Memory B cell (primary cell): ENCODE measurements at regions not wholly inside any gene's neighbourhood (a gene's known extent, or its start where the extent isn't known, plus 50 kb on each side); places are given as distances from the start of the nearest gene placed in this dataset.

Experiments
- ATAC-seq: fragments of 150-1000 bp; cut with Tn5 transposase; 2 replicates; pipeline ENCODE4 v1.10.0; 2021; ENCODE audit warnings: low read depth, mild to moderate bottlenecking, moderate library complexity
- DNase-seq, 2 donors: peaks; one replicate each; pipeline ENCODE4 v3.0.0; 2022; ENCODE audit warnings: low spot score in 2 of 2
- H3K27ac Mint-ChIP-seq: one replicate; pipeline ENCODE4 v1.8.0; 2022; ENCODE audit warnings: mild to moderate bottlenecking, moderate library complexity, mixed read lengths
- H3K27me3 Mint-ChIP-seq: one replicate; pipeline ENCODE4 v1.8.0; 2022; ENCODE audit warnings: mixed read lengths
- H3K36me3 Mint-ChIP-seq: one replicate; pipeline ENCODE4 v1.8.0; 2022; ENCODE audit warnings: mild to moderate bottlenecking, mixed read lengths
- H3K4me1 Mint-ChIP-seq: one replicate; pipeline ENCODE4 v1.8.0; 2022; ENCODE audit warnings: mixed read lengths
- H3K4me3 Mint-ChIP-seq: one replicate; pipeline ENCODE4 v1.8.0; 2022; ENCODE audit warnings: mild to moderate bottlenecking, moderate library complexity, mixed read lengths
- H3K9me3 Mint-ChIP-seq: one replicate; pipeline ENCODE4 v1.8.0; 2022; ENCODE audit warnings: mixed read lengths

GRCh38 chr4:179417357-179417756, 1975.1 kb upstream of the AGA start:
- Mint-ChIP-seq H3K27me3 (no peaks in the 10 kb centered on the region), H3K27ac (no peak overlapping the region), H3K36me3 (no peaks in the 10 kb centered on the region), H3K4me3 (no peak overlapping the region), H3K4me1 (no peaks in the 10 kb centered on the region), H3K9me3 (peaks cover 3% of the 10 kb centered on the region)
- DNase-seq: no peak
- ATAC-seq: no peak

- Mint-ChIP-seq H3K4me3 (no peak overlapping the region), H3K36me3 (no peaks in the 10 kb centered on the region), H3K27me3 (no peaks in the 10 kb centered on the region), H3K4me1 (no peaks in the 10 kb centered on the region), H3K27ac (no peak overlapping the region), H3K9me3 (peaks cover 2% of the 10 kb centered on the region)
- no peak for ATAC-seq
- DNase-seq: no peak
These were observed 1995.7 kb upstream of the AGA start for GRCh38 chr4:179437962-179438361.

- ATAC-seq: no peak
- no peak for DNase-seq
These were observed 1999.4 kb upstream of the AGA start for GRCh38 chr4:179441596-179441995.

GRCh38 chr4:179447308-179447707, 2005.1 kb upstream of the AGA start:
- ATAC-seq (no peak), DNase-seq (no peak)
- H3K27ac Mint-ChIP-seq: no peak overlapping the region
- no peak overlapping the region for H3K4me3 Mint-ChIP-seq
- no peaks in the 10 kb centered on the region for H3K36me3 Mint-ChIP-seq
- peaks cover 3% of the 10 kb centered on the region for H3K9me3 Mint-ChIP-seq
- no peaks in the 10 kb centered on the region for H3K4me1 Mint-ChIP-seq
- H3K27me3 Mint-ChIP-seq: no peaks in the 10 kb centered on the region

More at GRCh38 chr4:179441596-179441995, 1999.4 kb upstream of the AGA start:
- Mint-ChIP-seq H3K4me1 (no peaks in the 10 kb centered on the region), H3K27ac (no peak overlapping the region), H3K36me3 (no peaks in the 10 kb centered on the region), H3K4me3 (no peak overlapping the region), H3K27me3 (no peaks in the 10 kb centered on the region), H3K9me3 (peaks cover 5% of the 10 kb centered on the region)

GRCh38 chr4:179465131-179465797, 2023.0 kb upstream of the AGA start:
- no peak for DNase-seq
- Mint-ChIP-seq H3K36me3 (no peaks in the 10 kb centered on the region), H3K4me1 (no peaks in the 10 kb centered on the region), H3K4me3 (no peak overlapping the region), H3K27me3 (no peaks in the 10 kb centered on the region), H3K9me3 (no peaks in the 10 kb centered on the region), H3K27ac (no peak overlapping the region)
- ATAC-seq: no peak

GRCh38 chr4:179467878-179468277, 2025.6 kb upstream of the AGA start:
- no peaks in the 10 kb centered on the region for H3K4me1 Mint-ChIP-seq
- ATAC-seq: no peak
- H3K27me3 Mint-ChIP-seq: no peaks in the 10 kb centered on the region
- H3K4me3 Mint-ChIP-seq: no peak overlapping the region
- peaks cover 4% of the 10 kb centered on the region for H3K9me3 Mint-ChIP-seq
- no peak overlapping the region for H3K27ac Mint-ChIP-seq
- DNase-seq: no peak
- no peaks in the 10 kb centered on the region for H3K36me3 Mint-ChIP-seq

GRCh38 chr4:179472164-179472563, 2029.9 kb upstream of the AGA start:
- H3K36me3 Mint-ChIP-seq: no peaks in the 10 kb centered on the region
- no peak for ATAC-seq
- H3K4me1 Mint-ChIP-seq: no peaks in the 10 kb centered on the region
- H3K27ac Mint-ChIP-seq: no peak overlapping the region
- no peak overlapping the region for H3K4me3 Mint-ChIP-seq
- no peak for DNase-seq
- peaks cover 9% of the 10 kb centered on the region for H3K9me3 Mint-ChIP-seq
- no peaks in the 10 kb centered on the region for H3K27me3 Mint-ChIP-seq

- no peak for ATAC-seq
- H3K4me3 Mint-ChIP-seq: no peak overlapping the region
- H3K9me3 Mint-ChIP-seq: peaks cover 5% of the 10 kb centered on the region
- no peak overlapping the region for H3K27ac Mint-ChIP-seq
- H3K27me3 Mint-ChIP-seq: no peaks in the 10 kb centered on the region
- no peaks in the 10 kb centered on the region for H3K36me3 Mint-ChIP-seq
- H3K4me1 Mint-ChIP-seq: no peaks in the 10 kb centered on the region
- DNase-seq: no peak
These were observed 2036.4 kb upstream of the AGA start for GRCh38 chr4:179478608-179479007.

GRCh38 chr4:179485781-179486180, 2043.5 kb upstream of the AGA start:
- DNase-seq (no peak), ATAC-seq (no peak)
- H3K4me1 Mint-ChIP-seq: no peaks in the 10 kb centered on the region
- no peak overlapping the region for H3K27ac Mint-ChIP-seq
- H3K36me3 Mint-ChIP-seq: no peaks in the 10 kb centered on the region
- H3K27me3 Mint-ChIP-seq: no peaks in the 10 kb centered on the region
- no peak overlapping the region for H3K4me3 Mint-ChIP-seq
- peaks cover 2% of the 10 kb centered on the region for H3K9me3 Mint-ChIP-seq

- H3K27me3 Mint-ChIP-seq: no peaks in the 10 kb centered on the region
- no peak for DNase-seq
- peaks cover 2% of the 10 kb centered on the region for H3K9me3 Mint-ChIP-seq
- no peak for ATAC-seq
- H3K36me3 Mint-ChIP-seq: no peaks in the 10 kb centered on the region
- no peak overlapping the region for H3K4me3 Mint-ChIP-seq
- no peak overlapping the region for H3K27ac Mint-ChIP-seq
- H3K4me1 Mint-ChIP-seq: no peaks in the 10 kb centered on the region
These were observed 2044.5 kb upstream of the AGA start for GRCh38 chr4:179486570-179487335.

- Mint-ChIP-seq H3K36me3 (no peaks in the 10 kb centered on the region), H3K4me3 (no peak overlapping the region), H3K27ac (no peak overlapping the region), H3K27me3 (no peaks in the 10 kb centered on the region), H3K9me3 (peaks cover 8% of the 10 kb centered on the region), H3K4me1 (no peaks in the 10 kb centered on the region)
- ATAC-seq (no peak), DNase-seq (no peak)
These were observed 2050.2 kb upstream of the AGA start for GRCh38 chr4:179492260-179493080.

GRCh38 chr4:179503976-179504375, 2061.7 kb upstream of the AGA start:
- no peak overlapping the region for H3K27ac Mint-ChIP-seq
- H3K9me3 Mint-ChIP-seq: peaks cover 4% of the 10 kb centered on the region
- DNase-seq: no peak
- no peak for ATAC-seq
- no peaks in the 10 kb centered on the region for H3K36me3 Mint-ChIP-seq
- H3K4me1 Mint-ChIP-seq: no peaks in the 10 kb centered on the region
- no peak overlapping the region for H3K4me3 Mint-ChIP-seq
- no peaks in the 10 kb centered on the region for H3K27me3 Mint-ChIP-seq

- no peaks in the 10 kb centered on the region for H3K36me3 Mint-ChIP-seq
- no peak overlapping the region for H3K27ac Mint-ChIP-seq
- H3K27me3 Mint-ChIP-seq: no peaks in the 10 kb centered on the region
- no peaks in the 10 kb centered on the region for H3K4me1 Mint-ChIP-seq
- DNase-seq (no peak), ATAC-seq (no peak)
- H3K4me3 Mint-ChIP-seq: no peak overlapping the region
- H3K9me3 Mint-ChIP-seq: peaks cover 4% of the 10 kb centered on the region
These were observed 2067.3 kb upstream of the AGA start for GRCh38 chr4:179509489-179509888.

GRCh38 chr4:179521952-179522351, 2079.7 kb upstream of the AGA start:
- H3K27ac Mint-ChIP-seq: no peak overlapping the region

More at GRCh38 chr4:179521952-179522351, 2079.7 kb upstream of the AGA start:
- Mint-ChIP-seq H3K36me3 (no peaks in the 10 kb centered on the region), H3K4me3 (no peak overlapping the region), H3K4me1 (no peaks in the 10 kb centered on the region), H3K9me3 (peaks cover 5% of the 10 kb centered on the region), H3K27me3 (no peaks in the 10 kb centered on the region)
- DNase-seq: no peak
- ATAC-seq: no peak
